ENCODE measurements at regions not wholly inside any gene's neighbourhood (a gene's known extent, or its start where the extent isn't known, plus 50 kb on each side); places are given as distances from the start of the nearest gene placed in this dataset.

GRCh38 chr12:92552412-92553108 is 150.2 kb upstream of the PLEKHG7 start:
- no peak for DNase-seq

DNA sequence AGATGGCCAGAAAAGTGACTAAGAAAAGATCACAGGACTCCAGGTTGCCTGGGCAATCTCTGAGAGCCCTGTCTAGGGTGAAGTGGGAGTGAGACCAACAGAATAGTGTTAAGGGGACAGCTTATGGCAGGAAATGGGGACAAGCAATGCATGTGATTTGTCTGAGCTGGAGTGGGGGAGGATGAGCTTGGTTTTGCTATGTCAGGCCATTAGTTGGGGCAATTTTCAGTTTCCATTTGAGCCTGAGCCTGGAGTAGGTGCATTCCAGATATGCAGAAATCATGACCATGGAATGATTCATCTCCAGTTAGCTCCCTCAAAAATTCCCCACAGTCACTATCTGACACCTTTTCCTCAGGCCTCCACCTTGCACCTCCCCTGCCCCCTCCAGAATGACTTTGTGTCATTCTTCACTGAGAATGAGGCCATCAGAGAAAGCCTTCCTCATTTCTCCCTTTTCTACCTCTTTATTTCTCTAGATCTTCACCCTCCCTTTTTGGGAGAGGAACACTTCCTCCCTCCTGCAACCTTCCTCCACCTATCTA is 150.9 kb upstream of the PLEKHG7 start:
- no peak for DNase-seq

- no peak for DNase-seq
These were observed 151.6 kb upstream of the PLEKHG7 start for GRCh38 chr12:92551210-92551609.

- DNase-seq: no peak
These were observed 152.1 kb upstream of the PLEKHG7 start for GRCh38 chr12:92550661-92551060.

DNA sequence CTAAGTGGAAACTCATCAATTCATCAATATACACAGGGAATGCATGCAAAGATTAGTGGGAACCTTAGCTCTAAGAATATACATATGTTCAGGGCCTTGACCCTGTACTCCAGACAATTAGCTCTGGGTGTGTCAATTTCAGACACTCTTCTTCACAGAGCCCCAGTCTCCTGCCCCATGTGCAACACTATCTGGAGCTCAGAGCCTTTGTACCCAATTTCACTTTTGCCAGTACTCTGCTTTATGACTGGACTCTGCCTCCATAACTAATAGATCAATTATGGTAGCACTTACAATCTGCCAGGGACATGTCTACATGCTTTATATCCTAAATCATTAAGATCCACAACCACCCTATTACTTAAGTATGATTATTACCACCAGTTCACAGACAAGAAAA is 152.5 kb upstream of the PLEKHG7 start:
- DNase-seq: no peak

DNA sequence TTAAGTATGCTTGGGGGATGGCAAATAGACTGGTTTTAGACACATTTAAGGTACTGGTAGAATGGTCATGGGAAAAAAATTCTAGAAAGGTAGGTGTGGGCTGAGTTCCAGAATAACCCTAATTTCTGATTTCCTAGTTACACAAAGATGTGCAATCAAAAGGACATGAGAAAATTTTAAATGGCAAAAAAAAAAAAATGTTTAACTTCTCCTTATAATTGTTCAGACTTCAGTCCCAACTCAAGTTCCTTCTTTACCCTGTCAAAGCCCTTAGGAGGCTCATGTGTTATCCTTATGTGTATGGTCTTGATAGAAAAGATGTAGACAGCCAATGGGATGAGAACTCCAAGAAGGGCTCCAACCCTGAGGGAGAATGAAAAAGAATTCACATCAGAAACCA is 153.3 kb upstream of the PLEKHG7 start:
- DNase-seq: no peak

DNA sequence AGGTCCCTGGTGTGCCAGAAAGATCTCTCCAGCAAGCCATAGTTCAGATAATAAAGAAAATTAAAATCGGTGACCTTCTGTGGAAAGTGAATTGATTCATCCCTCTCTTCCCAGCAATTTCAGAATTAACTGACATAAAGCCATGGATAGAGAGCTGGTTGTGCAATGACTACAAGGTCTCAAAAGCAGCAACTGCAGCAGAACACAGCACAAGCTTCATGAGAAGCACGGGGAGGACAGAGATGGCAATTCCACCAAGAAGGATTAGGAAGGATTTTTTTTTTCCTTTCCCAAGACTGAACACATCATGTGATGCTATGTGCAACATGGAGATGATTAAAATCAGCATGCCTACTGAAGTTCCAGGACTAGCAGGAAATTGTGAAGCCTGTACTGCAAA is 154.9 kb upstream of the PLEKHG7 start:
- no peak for DNase-seq

GRCh38 chr12:92547420-92547819 is 155.4 kb upstream of the PLEKHG7 start:
- DNase-seq: no peak

- DNase-seq: no peak
These were observed 156.0 kb upstream of the PLEKHG7 start for GRCh38 chr12:92546635-92547348.

DNA sequence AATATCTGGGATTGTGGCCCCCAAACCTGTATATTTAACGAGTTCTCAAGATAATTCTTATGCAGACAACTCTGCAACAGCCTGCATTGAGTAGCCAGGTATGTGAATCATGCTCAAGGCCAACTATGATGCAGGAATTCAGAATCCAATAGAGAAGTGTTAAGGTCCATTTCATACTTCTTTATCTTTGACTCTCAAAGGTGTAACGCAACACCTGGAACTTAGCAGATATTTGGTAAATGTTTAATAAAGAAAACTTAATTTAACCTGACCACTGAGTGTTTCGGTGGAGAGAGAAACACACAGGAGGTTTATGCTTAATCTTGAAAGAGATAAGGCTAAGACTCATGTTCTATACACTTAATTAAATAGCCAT is 156.5 kb upstream of the PLEKHG7 start:
- DNase-seq: no peak

DNA sequence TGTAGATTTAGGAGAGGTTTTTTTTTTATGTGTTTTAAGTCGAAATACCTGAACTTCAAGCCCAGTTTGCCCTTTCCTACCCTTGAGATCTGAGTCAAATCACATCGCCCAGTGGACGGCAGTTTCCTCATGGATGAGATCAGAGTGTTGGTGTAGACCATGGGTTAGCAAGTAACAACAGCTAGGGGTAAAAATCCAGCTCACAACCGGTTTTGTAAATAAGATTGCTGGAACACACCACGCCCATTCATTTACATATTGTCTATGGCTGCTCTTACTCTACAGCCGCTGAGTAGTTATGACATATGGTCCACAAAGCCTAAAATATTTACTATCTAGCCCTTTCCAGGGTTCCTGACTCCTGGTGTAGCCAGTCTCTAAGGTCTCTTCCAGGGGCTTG is 158.5 kb upstream of the PLEKHG7 start:
- DNase-seq: no peak

DNA sequence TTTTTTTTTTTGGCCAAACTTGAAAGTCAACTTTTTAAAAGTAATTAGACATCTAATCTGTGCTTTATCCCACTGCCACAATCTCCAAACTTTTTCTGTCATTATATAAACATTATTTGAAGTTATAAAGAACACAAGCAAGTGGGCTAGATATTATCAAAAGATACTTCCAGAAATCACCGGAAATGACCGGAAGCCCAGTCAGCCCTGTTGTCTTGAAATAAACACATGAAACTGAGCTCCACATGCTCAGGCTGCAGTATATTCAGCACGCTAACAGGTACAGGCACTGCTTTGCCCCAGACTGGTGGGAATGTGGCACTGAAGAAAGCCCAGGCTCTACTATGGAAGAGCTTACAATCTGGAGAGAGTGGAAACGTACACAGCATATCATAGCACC is 158.9 kb upstream of the PLEKHG7 start:
- DNase-seq: no peak

GRCh38 chr12:92543359-92543758 is 159.4 kb upstream of the PLEKHG7 start:
- no peak for DNase-seq

- DNase-seq: no peak
These were observed 161.1 kb upstream of the PLEKHG7 start for GRCh38 chr12:92541731-92542130.

GRCh38 chr12:92540782-92541423 is 161.9 kb upstream of the PLEKHG7 start:
- DNase-seq: peak; percentile 18

DNA sequence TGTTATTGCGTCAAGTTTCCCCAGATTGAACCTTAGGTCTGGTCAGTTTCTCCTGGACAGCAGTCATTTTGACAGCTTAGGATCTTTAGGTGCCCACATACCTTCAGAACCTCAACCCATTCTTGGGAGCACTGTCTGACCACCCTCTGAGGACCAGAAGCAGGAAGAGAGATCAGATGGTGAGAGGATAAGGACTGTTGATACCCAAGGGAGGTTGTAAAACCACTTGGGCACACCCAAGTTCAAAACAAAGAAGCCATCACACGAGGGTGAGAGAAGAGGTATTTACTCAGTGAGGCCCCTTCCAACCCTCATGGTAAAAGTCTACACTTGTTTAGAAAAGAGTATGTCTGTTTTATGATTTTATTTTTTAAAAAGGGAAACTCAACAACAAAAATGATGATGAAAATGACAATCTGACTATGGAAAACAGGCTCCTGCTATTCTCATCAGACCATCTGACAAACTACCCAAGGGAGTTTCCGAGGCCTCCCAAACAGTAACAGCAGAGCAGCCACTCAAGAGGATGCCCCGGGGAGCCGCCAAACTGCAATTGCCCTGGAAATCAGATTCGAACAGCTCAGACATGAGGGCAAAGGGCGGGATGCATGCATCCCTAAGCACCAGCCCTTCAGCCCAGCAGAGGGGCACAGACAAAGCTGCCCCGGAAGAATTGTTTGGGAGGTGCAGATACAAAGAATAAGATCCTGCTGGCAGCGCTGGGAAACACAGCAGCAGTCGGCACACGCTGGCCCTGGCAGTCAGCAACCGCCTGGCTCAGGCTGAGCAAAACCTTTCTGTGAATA is 162.6 kb upstream of the PLEKHG7 start:
- DNase-seq: no peak

DNA sequence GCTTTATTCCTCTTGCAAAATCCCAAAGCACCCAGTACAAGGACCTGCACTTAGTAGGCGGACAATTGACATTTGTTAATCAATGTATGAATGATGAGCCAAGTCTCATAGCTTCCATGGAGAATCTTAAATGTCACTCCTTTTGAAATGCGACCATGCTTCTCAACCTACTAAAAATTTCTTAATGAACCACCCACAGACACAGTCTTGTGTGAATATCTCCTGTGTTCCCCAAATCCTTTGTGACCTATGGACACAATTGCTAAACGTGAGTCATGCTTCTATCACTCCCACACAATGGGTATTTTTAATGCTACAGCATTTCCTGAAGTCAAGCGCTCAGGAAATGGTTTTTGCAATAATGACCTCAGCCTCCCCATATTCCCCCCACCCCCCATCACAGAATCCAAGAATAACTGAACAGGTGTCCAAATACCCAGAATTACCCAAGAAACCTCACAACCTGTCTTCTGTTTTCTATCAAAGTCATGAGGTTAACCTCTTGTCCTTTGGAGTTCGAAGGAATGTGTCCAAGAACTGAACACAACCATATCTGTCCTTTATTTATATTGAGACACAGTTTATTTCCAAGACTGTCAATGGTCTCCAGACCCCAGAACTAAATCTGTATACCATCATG is 163.6 kb upstream of the PLEKHG7 start:
- DNase-seq: peak; percentile 61

- DNase-seq: no peak
These were observed 165.4 kb upstream of the PLEKHG7 start for GRCh38 chr12:92537290-92537960.

DNA sequence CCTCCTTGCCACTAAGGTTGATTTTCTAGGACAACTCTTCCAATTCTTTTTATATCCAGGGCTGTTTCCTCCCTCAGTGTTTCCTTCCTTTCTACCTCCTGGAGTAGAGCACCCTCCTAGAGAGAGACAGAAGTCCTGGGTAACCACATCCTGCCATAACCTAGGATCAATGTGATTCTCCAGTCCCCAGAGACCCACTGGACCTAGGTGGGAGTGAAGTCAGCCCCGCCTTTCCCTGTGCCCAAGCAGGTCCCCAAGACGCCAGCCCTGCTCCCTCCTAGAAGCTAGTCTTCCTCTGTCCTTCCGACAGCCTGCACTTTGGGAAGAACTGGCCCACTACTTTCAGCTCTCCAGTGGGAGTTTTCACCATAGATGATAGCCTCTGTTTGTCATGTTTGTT is 166.8 kb upstream of the PLEKHG7 start:
- DNase-seq: no peak

- DNase-seq: no peak
These were observed 169.4 kb upstream of the PLEKHG7 start for GRCh38 chr12:92533280-92533890.

- no peak for DNase-seq
These were observed 172.1 kb upstream of the PLEKHG7 start for GRCh38 chr12:92530706-92531105.

DNA sequence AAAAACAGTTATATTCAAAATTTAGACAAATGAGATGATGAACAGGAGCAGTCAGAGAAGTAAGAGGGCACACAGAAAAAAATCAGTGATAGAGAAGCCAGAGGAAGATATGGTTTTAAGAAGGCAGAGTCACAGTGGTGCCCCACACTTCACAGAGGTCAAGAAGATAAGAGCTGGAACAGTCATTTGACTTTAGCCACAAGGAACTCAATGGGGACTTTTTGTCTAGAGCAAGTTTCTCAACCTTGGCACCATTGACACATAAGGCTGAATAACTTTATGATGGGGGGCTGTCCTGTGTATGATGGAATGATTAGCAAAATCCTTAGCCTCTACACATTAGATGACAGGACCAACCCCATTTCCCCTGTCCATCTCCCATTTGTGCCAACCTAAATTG is 172.8 kb upstream of the PLEKHG7 start:
- no peak for DNase-seq
